Stimulated activated CD8-positive, alpha-beta memory T cell treated with anti-CD3 and anti-CD28 coated beads, Interleukin-4, amount 100 ng/mL, for 1 hour (primary cell): ENCODE measurements at regions not wholly inside any gene's neighbourhood (a gene's known extent, or its start where the extent isn't known, plus 50 kb on each side); places are given as distances from the start of the nearest gene placed in this dataset.
"Not testable (repeated sequence)": the region's sequence is repeated elsewhere in the genome, so short reads cannot be mapped to it uniquely, and the experiment has no call there.

Experiments
- DNase-seq, 2 donors: peaks; one replicate each; pipeline ENCODE4 v3.0.0-alpha.2; 2020; ENCODE audit warnings: low read depth in 2 of 2, low spot score in 1 of 2

GRCh38 chr3:5733995-5734394 is 546.5 kb downstream of the EDEM1 start:
- no peak for DNase-seq

- DNase-seq: no peak
These were observed 548.4 kb downstream of the EDEM1 start for GRCh38 chr3:5735896-5736295.

- no peak for DNase-seq
These were observed 551.9 kb downstream of the EDEM1 start for GRCh38 chr3:5739299-5739935.

GRCh38 chr3:5739949-5740348 is 552.4 kb downstream of the EDEM1 start:
- DNase-seq: no peak

- no peak for DNase-seq
These were observed 553.5 kb downstream of the EDEM1 start for GRCh38 chr3:5741017-5741416.

GRCh38 chr3:5750091-5750490 is 562.6 kb downstream of the EDEM1 start:
- DNase-seq: no peak

- DNase-seq: no peak
These were observed 563.5 kb downstream of the EDEM1 start for GRCh38 chr3:5750874-5751640.

GRCh38 chr3:5754602-5755001 is 567.1 kb downstream of the EDEM1 start:
- no peak for DNase-seq

- DNase-seq: no peak
These were observed 568.9 kb downstream of the EDEM1 start for GRCh38 chr3:5756443-5756842.

- no peak for DNase-seq
These were observed 569.8 kb downstream of the EDEM1 start for GRCh38 chr3:5757213-5757804.

GRCh38 chr3:5758699-5759098 is 571.2 kb downstream of the EDEM1 start:
- no peak for DNase-seq

- no peak for DNase-seq
These were observed 575.0 kb downstream of the EDEM1 start for GRCh38 chr3:5762506-5762905.

- no peak for DNase-seq
These were observed 579.3 kb downstream of the EDEM1 start for GRCh38 chr3:5766848-5767247.

- DNase-seq: no peak
These were observed 579.8 kb downstream of the EDEM1 start for GRCh38 chr3:5767304-5767703.

GRCh38 chr3:5768281-5768945 is 580.9 kb downstream of the EDEM1 start:
- no peak for DNase-seq

- no peak for DNase-seq
These were observed 582.3 kb downstream of the EDEM1 start for GRCh38 chr3:5769825-5770224.

- no peak for DNase-seq
These were observed 586.8 kb downstream of the EDEM1 start for GRCh38 chr3:5774337-5774736.

GRCh38 chr3:5775100-5775499 is 587.6 kb downstream of the EDEM1 start:
- not testable (repeated sequence) for DNase-seq

- no peak for DNase-seq
These were observed 597.2 kb downstream of the EDEM1 start for GRCh38 chr3:5784690-5785089.

- no peak for DNase-seq
These were observed 600.5 kb downstream of the EDEM1 start for GRCh38 chr3:5787861-5788488.

GRCh38 chr3:5788496-5788895 is 601.0 kb downstream of the EDEM1 start:
- DNase-seq: no peak
